K562 (cell line): ENCODE measurements at regions not wholly inside any gene's neighbourhood (a gene's known extent, or its start where the extent isn't known, plus 50 kb on each side); places are given as distances from the start of the nearest gene placed in this dataset.

Source experiments
- ATAC-seq: fragments of 200-7000 bp; cut with Tn5 transposase; 3 replicates; pipeline ENCODE4 v1.9.1; 2020; ENCODE audit warnings: moderate library complexity
- BruUV-seq: library from RNA; stranded (reverse); fragments of 400-500 nt; replicated peaks from 2 replicates; lab custom pipeline; 2021; lab: Mats Ljungman, UMichigan
- CTCF ChIA-PET: fragments of 300-600 bp; formaldehyde crosslinking; extraction: SDS; loops from one replicate; lab custom pipeline; 2021; ENCODE audit warnings: low intra/inter-chr PET ratio; lab: Yijun Ruan, JAX
- POLR2A ChIA-PET: fragments of 300-600, 350-650 bp; sonication (Branson Sonifier 250); formaldehyde crosslinking; extraction: SDS; loops from one replicate; lab custom pipeline; 2021; ENCODE audit warnings: antibody characterized with exemption, inconsistent platforms; lab: Yijun Ruan, JAX
- DNase-seq, 4 experiments: peaks; one replicate each; pipeline versions ENCODE4 v3.0.0 to v3.0.0-alpha.2; 2011 to 2018; ENCODE audit warnings: low spot score in 3 of 4, mixed read lengths in 3 of 4; ENCODE audit errors: extremely low read depth in 1 of 4
- FAIRE-seq: peaks from 2 replicates; lab custom pipeline; 2011; peaks lifted over from hg19 to GRCh38; lab: Jason Lieb, UNC
- H2AFZ ChIP-seq: 2 replicates; pipeline ENCODE4 v1.6.0; 2011; ENCODE audit warnings: low read depth, low read length, control low read depth, inconsistent platforms
- H3K27ac ChIP-seq: fragments of 200-600 bp; 3 replicates; pipeline ENCODE4 v1.8.0; 2011; ENCODE audit warnings: low read depth, mild to moderate bottlenecking, control low read depth, inconsistent platforms, low read length, moderate library complexity, mixed read lengths; ENCODE audit errors: extremely low read depth
- H3K27me3 ChIP-seq, 2 experiments: fragments of 300-600 bp in 1 of 2; 2 replicates in 1 of 2; 3 replicates in 1 of 2; pipeline versions ENCODE4 v1.6.0 to v1.8.0; 2011; ENCODE audit warnings: inconsistent platforms in 2 of 2, low read length in 2 of 2, mild to moderate bottlenecking in 1 of 2, mixed read lengths in 1 of 2, moderate library complexity in 1 of 2; ENCODE audit not compliant: control insufficient read depth in 2 of 2, insufficient read depth in 2 of 2
- H3K36me3 ChIP-seq: fragments of 300-600 bp; 3 replicates; pipeline ENCODE4 v1.8.0; 2011; ENCODE audit warnings: mild to moderate bottlenecking, low read length, inconsistent platforms; ENCODE audit not compliant: control insufficient read depth, insufficient read depth
- H3K4me1 ChIP-seq, 2 experiments: fragments of 200-600 bp in 1 of 2; replicated peaks in 1 of 2; 2 replicates in 1 of 2; 3 replicates in 1 of 2; pipeline versions ENCODE4 v1.5.1 to v1.8.0; 2011; ENCODE audit warnings: inconsistent platforms in 2 of 2, low read length in 2 of 2, mild to moderate bottlenecking in 1 of 2, mixed read lengths in 1 of 2, moderate library complexity in 1 of 2; ENCODE audit not compliant: control insufficient read depth in 2 of 2, insufficient read depth in 2 of 2
- H3K4me2 ChIP-seq: 2 replicates; pipeline ENCODE4 v1.6.1; 2011; ENCODE audit warnings: low read length, control low read depth, inconsistent platforms, mixed read lengths; ENCODE audit not compliant: insufficient read depth
- H3K4me3 ChIP-seq: fragments of 200-600 bp; sonication (generic), shearing (Covaris generic); 2 replicates; pipeline ENCODE4 v1.5.1; 2016; ENCODE audit warnings: control low read depth, inconsistent platforms
- H3K79me2 ChIP-seq: fragments of 200-600 bp; 3 replicates; pipeline ENCODE4 v1.8.0; 2011; ENCODE audit warnings: low read length, inconsistent platforms; ENCODE audit not compliant: control insufficient read depth, insufficient read depth
- H3K9ac ChIP-seq, 2 experiments: 2 replicates each; pipeline versions ENCODE4 v1.6.0 to v1.6.1; 2011; ENCODE audit warnings: low read depth in 2 of 2, low read length in 2 of 2, control low read depth in 1 of 2, inconsistent platforms in 1 of 2, mild to moderate bottlenecking in 1 of 2, mixed read lengths in 1 of 2; ENCODE audit not compliant: insufficient read depth in 1 of 2
- H3K9me1 ChIP-seq: one replicate; pipeline ENCODE4 v1.6.0; 2011; ENCODE audit warnings: inconsistent platforms, mild to moderate bottlenecking, low read length, moderate library complexity; ENCODE audit not compliant: control insufficient read depth, insufficient read depth
- H3K9me3 ChIP-seq: replicated peaks from 2 replicates; pipeline ENCODE4 v1.5.1; 2011; ENCODE audit warnings: low read depth, low read length, inconsistent platforms; ENCODE audit not compliant: control insufficient read depth, insufficient read depth
- H4K20me1 ChIP-seq: replicated peaks from 2 replicates; pipeline ENCODE4 v1.6.1; 2011; ENCODE audit warnings: low read length, inconsistent platforms, mixed read lengths; ENCODE audit not compliant: control insufficient read depth, insufficient read depth
- ATF1 ChIP-seq, 2 experiments: fragments of 450-650 bp in 1 of 2; IDR thresholded peaks; 2 replicates each; pipeline ENCODE4 v1.6.1; 2016; ENCODE audit warnings: missing compliant biosample characterization in 1 of 2, missing genetic modification characterization in 1 of 2
- C11orf30 ChIP-seq: fragments of 450-650 bp; IDR thresholded peaks from 2 replicates; pipeline ENCODE4 v1.6.1; 2016; ENCODE audit warnings: low read depth, mild to moderate bottlenecking
- FOXO4 ChIP-seq: fragments of 450-650 bp; formaldehyde crosslinking; IDR thresholded peaks from 2 replicates; pipeline ENCODE4 v1.4.0; 2020; ENCODE audit warnings: mild to moderate bottlenecking, moderate library complexity
- FOXP4 ChIP-seq: sonication (generic); formaldehyde crosslinking; IDR thresholded peaks from 2 replicates; pipeline ENCODE4 v1.8.0; 2022; ENCODE audit warnings: mild to moderate bottlenecking, missing genetic modification reagents, borderline replicate concordance
- FUS ChIP-seq: fragments of 200-400 bp; formaldehyde crosslinking; optimal IDR thresholded peaks from 2 replicates; pipeline ENCODE3; 2017; ENCODE audit warnings: low read depth, low read length
- MAFF ChIP-seq: IDR thresholded peaks from 2 replicates; pipeline ENCODE4 v1.6.1; 2012; ENCODE audit warnings: low read length, improper control_type of control experiment
- MAFG ChIP-seq: fragments of 450-650 bp; conservative IDR thresholded peaks from 2 replicates; pipeline ENCODE4 v1.6.1; 2016; ENCODE audit warnings: missing genetic modification characterization, missing compliant biosample characterization
- MAFK ChIP-seq: IDR thresholded peaks from 2 replicates; pipeline ENCODE4 v1.6.1; 2011; ENCODE audit warnings: low read length, improper control_type of control experiment
- NCOA1 ChIP-seq: fragments of 450-650 bp; IDR thresholded peaks from 2 replicates; pipeline ENCODE4 v1.6.1; 2016; ENCODE audit warnings: low read depth
- NR2C2 ChIP-seq, 2 experiments: fragments of 200-800 bp in 1 of 2; sonication (Bioruptor generic) in 1 of 2; sonication (generic) in 1 of 2; formaldehyde crosslinking in 1 of 2; IDR thresholded peaks; 2 replicates each; pipeline versions ENCODE4 v1.6.1 to v1.8.0; 2016 to 2022; ENCODE audit warnings: mild to moderate bottlenecking in 1 of 2, missing compliant biosample characterization in 1 of 2, missing genetic modification characterization in 1 of 2, missing genetic modification reagents in 1 of 2
- SAP30 ChIP-seq: fragments of 200-600 bp; sonication (generic); IDR thresholded peaks from 2 replicates; pipeline ENCODE4 v1.6.1; 2012; ENCODE audit warnings: borderline replicate concordance, low read depth, mild to moderate bottlenecking, moderate library complexity, low read length, control low read depth, inconsistent platforms; ENCODE audit not compliant: insufficient read depth, poor library complexity, severe bottlenecking
- SMARCE1 ChIP-seq: fragments of 450-650 bp; IDR thresholded peaks from 2 replicates; pipeline ENCODE4 v1.7.1; 2016; ENCODE audit warnings: mild to moderate bottlenecking
- TCF15 ChIP-seq: fragments of 250-450 bp; sonication (Bioruptor Pico); IDR thresholded peaks from 2 replicates; pipeline ENCODE4 v1.8.0; 2022; ENCODE audit warnings: moderate library complexity, mild to moderate bottlenecking, inconsistent platforms
- ZBTB26 ChIP-seq: fragments of 450-650 bp; formaldehyde crosslinking; IDR thresholded peaks from 2 replicates; pipeline ENCODE4 v1.4.0; 2022; ENCODE audit warnings: missing genetic modification characterization
- ZNF316 ChIP-seq: fragments of 450-650 bp; IDR thresholded peaks from 2 replicates; pipeline ENCODE4 v1.6.1; 2016
- ZNF586 ChIP-seq: fragments of 450-650 bp; formaldehyde crosslinking; conservative IDR thresholded peaks from 2 replicates; pipeline ENCODE4 v1.4.0; 2020; ENCODE audit warnings: mild to moderate bottlenecking, moderate library complexity
- ZSCAN32 ChIP-seq: fragments of 450-650 bp; formaldehyde crosslinking; IDR thresholded peaks from 2 replicates; pipeline ENCODE4 v1.4.0; 2020; ENCODE audit warnings: mild to moderate bottlenecking, moderate library complexity
- WGBS: fragments of 100-300 bp; shearing (Covaris generic); methylation state at CpG from one replicate; pipeline ENCODE4 v1.1.6; 2016; ENCODE audit warnings: low coverage, mixed read lengths; ENCODE audit not compliant: insufficient coverage; ENCODE audit errors: missing lambda C conversion rate; 5-methylcytosine and 5-hydroxymethylcytosine counted together
- in situ Hi-C: fragments of 300-500 bp; cut with MboI; formaldehyde crosslinking; loops from 4 replicates; pipeline ENCODE4 v1.15.0; 2018; ENCODE audit warnings: inconsistent platforms, mixed read lengths
- intact Hi-C: fragments of 100-400 bp; cut with micrococcal nuclease; formaldehyde crosslinking; loops from 2 replicates; pipeline ENCODE4 v1.14.2; 2022

- no peak for ATAC-seq
- WGBS: 7% methylated on average over 3 of the region's 3 CpGs
- FAIRE-seq: no peak
- no peak for TF ChIP-seq SAP30
- TF ChIP-seq ZSCAN32 (CRISPR knock-in tag): no peak
- 0 out of 2 replicates have a peak, but pooled peaks have one; percentile 22 for TF ChIP-seq MAFF
- no peak for TF ChIP-seq NCOA1
- no peak for TF ChIP-seq ATF1 (CRISPR knock-in tag; IDR thresholded peaks at IDR 0.05)
- TF ChIP-seq ATF1 (tag; IDR thresholded peaks at IDR 0.05): no peak
- TF ChIP-seq ZNF316: peak; percentile 84
- peak; percentile 32; the same call in 1 of the 2 replicates for TF ChIP-seq MAFK
- peak; percentile 23; the same call in 1 of the 2 replicates for TF ChIP-seq MAFG (tag)
- peak; percentile 68 for TF ChIP-seq C11orf30
- no peak for TF ChIP-seq NR2C2 (CRISPR knock-in tag; IDR thresholded peaks at IDR 0.05)
- no peak for TF ChIP-seq NR2C2 (tag; IDR thresholded peaks at IDR 0.05)
- no peak for TF ChIP-seq FOXO4 (CRISPR knock-in tag)
- no peak for TF ChIP-seq FUS
- TF ChIP-seq ZBTB26 (CRISPR knock-in tag): no peak
- TF ChIP-seq TCF15: no peak
- no peak for TF ChIP-seq FOXP4 (CRISPR knock-in tag)
- no peak for TF ChIP-seq ZNF586
- no peak for TF ChIP-seq SMARCE1
Observed at GRCh38 chr3:179503152-179503551, 51.9 kb upstream of the GNB4 start.

More at GRCh38 chr3:179503152-179503551, 51.9 kb upstream of the GNB4 start:
- no peak overlapping the region for H3K4me3 ChIP-seq
- intact Hi-C loops (no loop called here), in situ Hi-C loops (no loop called here)
- H3K27ac ChIP-seq: no peak overlapping the region
- no peak overlapping the region for H2AFZ ChIP-seq
- H3K9ac ChIP-seq: no peak overlapping the region
- no TSS peak for BruUV-seq
- H3K4me2 ChIP-seq: no peak overlapping the region
- CTCF ChIA-PET: no interaction called here
- H4K20me1 ChIP-seq: no peaks in the 10 kb centered on the region
- POLR2A ChIA-PET: interaction anchor here (1.1 kb wide), 1 partner anchor 13 kb away, joined by 3 read pairs; no protein-coding TSS in a partner anchor
- no peaks in the 10 kb centered on the region for H3K79me2 ChIP-seq
- no peak for DNase-seq
- no peaks in the 10 kb centered on the region for H3K4me1 ChIP-seq
- H3K9me1 ChIP-seq: no peaks in the 10 kb centered on the region
- peaks cover 0 to 2% of the 10 kb centered on the region in 2 experiments; a peak in 2 of 5 replicates for H3K27me3 ChIP-seq
- no peaks in the 10 kb centered on the region for H3K36me3 ChIP-seq
- H3K9me3 ChIP-seq: no peaks in the 10 kb centered on the region
